ENCODE measurements at regions not wholly inside any gene's neighbourhood (a gene's known extent, or its start where the extent isn't known, plus 50 kb on each side); places are given as distances from the start of the nearest gene placed in this dataset.

GRCh38 chr15:70560617-70561328 lies 202.6 kb downstream of the UACA start:
- Histone ChIP-seq H3K9me3 (ENCODE audit: low read length) (no peaks in the 10 kb centered on the region), H3K4me3 (ENCODE audit: low read length) (no peak overlapping the region), H2AFZ (ENCODE audit: low read depth, low read length) (no peak overlapping the region), H4K20me1 (ENCODE audit: insufficient read depth) (no peaks in the 10 kb centered on the region), H3K79me2 (replicated peaks; ENCODE audit: insufficient read depth, low read length) (no peaks in the 10 kb centered on the region), H3K9ac (ENCODE audit: low read length) (no peak overlapping the region), H3K27ac (ENCODE audit: low read length) (no peak overlapping the region), H3K36me3 (ENCODE audit: insufficient read depth, low read length) (no peaks in the 10 kb centered on the region), H3K9me2 (ENCODE audit: insufficient read depth, low read length) (no peaks in the 10 kb centered on the region), H3F3A (ENCODE audit: insufficient read depth, low read length, poor library complexity, severe bottlenecking) (no peaks in the 10 kb centered on the region), H3K4me2 (ENCODE audit: low read length) (no peak overlapping the region), H3K27me3 (ENCODE audit: insufficient read depth, low read depth, low read length) (no peaks in the 10 kb centered on the region)
- no peak for TF ChIP-seq POLR2AphosphoS5 (IDR thresholded peaks at IDR 0.05)
- TF ChIP-seq TAF1 (IDR thresholded peaks at IDR 0.05; ENCODE audit: low read depth) = no peak
- TF ChIP-seq EZH2 (IDR thresholded peaks at IDR 0.05; ENCODE audit: borderline replicate concordance, insufficient read depth, low read length, poor library complexity, severe bottlenecking) = no peak
- TF ChIP-seq MXI1 (conservative IDR thresholded peaks at IDR 0.05; ENCODE audit: poor library complexity, severe bottlenecking) = no peak
- TF ChIP-seq REST (IDR thresholded peaks at IDR 0.05; ENCODE audit: borderline replicate concordance) = no peak
- TF ChIP-seq RAD21 (conservative IDR thresholded peaks at IDR 0.05) = no peak
- TF ChIP-seq, protein P1, sequence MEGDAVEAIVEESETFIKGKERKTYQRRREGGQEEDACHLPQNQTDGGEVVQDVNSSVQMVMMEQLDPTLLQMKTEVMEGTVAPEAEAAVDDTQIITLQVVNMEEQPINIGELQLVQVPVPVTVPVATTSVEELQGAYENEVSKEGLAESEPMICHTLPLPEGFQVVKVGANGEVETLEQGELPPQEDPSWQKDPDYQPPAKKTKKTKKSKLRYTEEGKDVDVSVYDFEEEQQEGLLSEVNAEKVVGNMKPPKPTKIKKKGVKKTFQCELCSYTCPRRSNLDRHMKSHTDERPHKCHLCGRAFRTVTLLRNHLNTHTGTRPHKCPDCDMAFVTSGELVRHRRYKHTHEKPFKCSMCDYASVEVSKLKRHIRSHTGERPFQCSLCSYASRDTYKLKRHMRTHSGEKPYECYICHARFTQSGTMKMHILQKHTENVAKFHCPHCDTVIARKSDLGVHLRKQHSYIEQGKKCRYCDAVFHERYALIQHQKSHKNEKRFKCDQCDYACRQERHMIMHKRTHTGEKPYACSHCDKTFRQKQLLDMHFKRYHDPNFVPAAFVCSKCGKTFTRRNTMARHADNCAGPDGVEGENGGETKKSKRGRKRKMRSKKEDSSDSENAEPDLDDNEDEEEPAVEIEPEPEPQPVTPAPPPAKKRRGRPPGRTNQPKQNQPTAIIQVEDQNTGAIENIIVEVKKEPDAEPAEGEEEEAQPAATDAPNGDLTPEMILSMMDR (IDR thresholded peaks at IDR 0.05; ENCODE audit: poor library complexity, severe bottlenecking) = no peak
- TF ChIP-seq EP300 (conservative IDR thresholded peaks at IDR 0.05; ENCODE audit: poor library complexity, severe bottlenecking) = no peak
- no peak for TF ChIP-seq SMC3 (conservative IDR thresholded peaks at IDR 0.05; ENCODE audit: poor library complexity)

DNA sequence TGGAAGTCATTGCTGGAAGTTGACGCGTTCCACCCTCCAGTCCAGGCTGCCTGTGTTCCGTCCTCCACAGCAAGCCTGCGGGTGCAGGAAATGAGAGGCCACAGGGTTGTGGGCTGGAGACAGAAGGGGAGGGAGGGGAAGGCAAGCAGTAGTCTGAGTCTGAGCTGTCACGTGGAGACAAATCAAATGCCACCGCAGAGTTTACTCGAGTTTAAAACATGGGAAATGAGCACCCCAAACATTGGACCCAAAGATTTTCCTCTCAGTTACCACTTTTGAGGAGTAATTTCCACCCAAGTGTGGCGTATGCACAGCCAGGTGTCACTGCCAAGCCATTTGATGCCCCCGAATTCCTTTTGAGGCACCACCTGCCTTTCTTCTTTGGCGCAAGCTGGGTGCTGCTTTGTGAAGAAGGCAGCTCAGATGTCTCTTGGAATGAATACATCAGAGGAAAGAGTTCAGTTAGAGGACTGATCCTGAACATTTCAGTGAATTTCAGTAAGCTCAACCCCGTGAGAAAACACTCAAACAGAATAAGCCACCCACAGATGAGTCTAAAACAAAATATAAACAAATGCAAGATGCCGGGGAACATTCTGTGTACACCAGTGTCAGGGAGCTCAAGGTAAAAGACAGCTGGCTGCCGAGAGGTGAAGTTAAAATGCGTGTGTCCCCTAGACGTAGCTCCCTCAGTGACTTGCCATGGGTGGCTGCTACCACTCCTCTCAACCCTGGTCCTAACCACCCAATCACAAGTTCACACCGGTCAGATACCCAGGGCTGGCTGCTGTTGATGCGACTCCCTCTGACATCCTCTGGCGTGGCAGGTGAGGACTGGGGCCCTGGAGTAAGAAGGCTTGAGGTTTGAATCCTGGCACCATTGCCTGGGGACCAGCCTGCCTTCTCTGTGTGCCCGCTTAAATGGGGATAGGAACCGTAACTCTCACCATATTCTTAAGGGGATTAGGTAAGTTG lies 203.8 kb downstream of the UACA start:
- no peak overlapping the region for H3K4me2 ChIP-seq (ENCODE audit: low read length)
- no peaks in the 10 kb centered on the region for H3K36me3 ChIP-seq (ENCODE audit: insufficient read depth, low read length)
- H3K9me2 ChIP-seq (ENCODE audit: insufficient read depth, low read length) = no peaks in the 10 kb centered on the region
- H3K27me3 ChIP-seq (ENCODE audit: insufficient read depth, low read depth, low read length) = no peaks in the 10 kb centered on the region
- no peaks in the 10 kb centered on the region for H4K20me1 ChIP-seq (ENCODE audit: insufficient read depth)
- no peaks in the 10 kb centered on the region for H3K79me2 ChIP-seq (replicated peaks; ENCODE audit: insufficient read depth, low read length)
- no peak overlapping the region for H2AFZ ChIP-seq (ENCODE audit: low read depth, low read length)
- H3K9me3 ChIP-seq (ENCODE audit: low read length) = no peaks in the 10 kb centered on the region
- no peak overlapping the region for H3K27ac ChIP-seq (ENCODE audit: low read length)
- TF ChIP-seq RAD21 (conservative IDR thresholded peaks at IDR 0.05) = no peak
- TF ChIP-seq, protein P1 (IDR thresholded peaks at IDR 0.05; ENCODE audit: poor library complexity, severe bottlenecking) = no peak
- TF ChIP-seq MXI1 (conservative IDR thresholded peaks at IDR 0.05; ENCODE audit: poor library complexity, severe bottlenecking) = no peak
- TF ChIP-seq SMC3 (conservative IDR thresholded peaks at IDR 0.05; ENCODE audit: poor library complexity) = no peak
- no peak for TF ChIP-seq TAF1 (IDR thresholded peaks at IDR 0.05; ENCODE audit: low read depth)
- no peak for TF ChIP-seq EP300 (conservative IDR thresholded peaks at IDR 0.05; ENCODE audit: poor library complexity, severe bottlenecking)
- TF ChIP-seq REST (IDR thresholded peaks at IDR 0.05; ENCODE audit: borderline replicate concordance) = no peak
- no peak for TF ChIP-seq EZH2 (IDR thresholded peaks at IDR 0.05; ENCODE audit: borderline replicate concordance, insufficient read depth, low read length, poor library complexity, severe bottlenecking)
- no peak overlapping the region for H3K9ac ChIP-seq (ENCODE audit: low read length)
- no peaks in the 10 kb centered on the region for H3F3A ChIP-seq (ENCODE audit: insufficient read depth, low read length, poor library complexity, severe bottlenecking)
- no peak overlapping the region for H3K4me3 ChIP-seq (ENCODE audit: low read length)

Data from neural cell (in vitro differentiated cells).